IPS DF 6.9 (cell line): ENCODE measurements at regions not wholly inside any gene's neighbourhood (a gene's known extent, or its start where the extent isn't known, plus 50 kb on each side); places are given as distances from the start of the nearest gene placed in this dataset.

Experiments
- DNase-seq: peaks from one replicate; pipeline ENCODE4 v3.0.0-alpha.2; 2013; ENCODE audit warnings: low read depth, low spot score
- H3K27ac ChIP-seq: one replicate; pipeline ENCODE4 v1.5.1; 2013; ENCODE audit warnings: low read length, control low read depth
- H3K27me3 ChIP-seq: 2 replicates; pipeline ENCODE4 v1.6.1; 2013; ENCODE audit warnings: mild to moderate bottlenecking, low read length; ENCODE audit not compliant: control insufficient read depth, insufficient read depth
- H3K36me3 ChIP-seq: 2 replicates; pipeline ENCODE4 v1.6.1; 2013; ENCODE audit warnings: low read length; ENCODE audit not compliant: control insufficient read depth, insufficient read depth
- H3K4me1 ChIP-seq: 2 replicates; pipeline ENCODE4 v1.6.1; 2013; ENCODE audit warnings: low read length; ENCODE audit not compliant: control insufficient read depth, insufficient read depth
- H3K4me3 ChIP-seq: 2 replicates; pipeline ENCODE4 v1.5.1; 2013; ENCODE audit warnings: mild to moderate bottlenecking, low read length
- H3K9me3 ChIP-seq: 2 replicates; pipeline ENCODE4 v1.6.1; 2013; ENCODE audit warnings: low read length, inconsistent platforms; ENCODE audit not compliant: control insufficient read depth, insufficient read depth
- WGBS: extraction: QIAGEN DNeasy Blood & Tissue Kit; methylation state at CpG from one replicate; pipeline ENCODE4 v1.1.7; 2013; ENCODE audit warnings: mixed read lengths, missing lambda C conversion rate; ENCODE audit not compliant: insufficient read length, insufficient coverage; 5-methylcytosine and 5-hydroxymethylcytosine counted together

DNA sequence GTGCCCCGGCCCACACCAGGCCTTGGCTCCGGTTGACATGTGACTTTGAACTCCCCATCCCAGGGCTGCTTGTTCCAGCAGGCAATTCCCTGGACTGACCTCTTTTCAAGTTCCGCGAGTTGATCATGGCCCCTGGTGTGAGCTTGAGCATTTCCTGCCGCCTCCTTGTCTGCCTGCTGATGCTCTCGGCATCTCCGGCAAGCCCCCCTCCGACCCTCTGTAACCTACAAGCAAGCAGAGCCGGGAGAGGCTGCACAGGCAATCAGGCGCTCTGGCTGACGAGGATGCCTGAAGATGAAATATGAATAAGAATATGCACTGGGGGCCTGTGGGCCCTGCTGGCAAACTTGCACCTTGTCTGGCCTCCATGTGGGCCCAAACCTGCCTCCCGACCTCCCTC is 304.9 kb upstream of the MKI67 start:
- no peaks in the 10 kb centered on the region for H3K27me3 ChIP-seq
- no peak overlapping the region for H3K27ac ChIP-seq
- no peaks in the 10 kb centered on the region for H3K36me3 ChIP-seq
- WGBS: no CpG with 5 or more reads among the region's 12 CpGs
- H3K4me3 ChIP-seq: no peak overlapping the region
- DNase-seq: no peak
- no peaks in the 10 kb centered on the region for H3K9me3 ChIP-seq
- peaks cover 1% of the 10 kb centered on the region; the same call in 1 of the 2 replicates for H3K4me1 ChIP-seq

DNA sequence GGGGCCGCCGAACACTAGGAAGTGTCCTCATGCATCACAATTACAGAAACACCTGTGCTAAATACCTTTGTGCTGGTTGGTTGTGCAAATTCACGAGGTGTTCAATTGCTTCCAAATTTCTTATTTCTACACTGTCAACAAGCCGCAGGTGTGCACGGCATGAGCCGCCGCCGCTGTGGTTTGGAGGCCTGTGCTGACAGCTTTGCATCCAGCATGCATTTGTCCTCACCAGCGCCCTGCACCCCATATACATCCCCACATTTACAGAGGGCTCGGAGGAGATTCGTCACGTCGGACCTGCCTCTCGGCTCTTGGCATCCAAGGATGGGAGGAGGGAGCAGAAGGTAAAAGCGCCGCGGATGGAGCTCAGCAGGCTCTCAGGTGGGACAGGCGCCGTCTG is 305.3 kb upstream of the MKI67 start:
- no peak for DNase-seq
- H3K36me3 ChIP-seq: no peaks in the 10 kb centered on the region

GRCh38 chr10:128432011-128432410 is 305.8 kb upstream of the MKI67 start:
- Histone ChIP-seq H3K27me3 (no peaks in the 10 kb centered on the region), H3K4me1 (peaks cover 1% of the 10 kb centered on the region; the same call in 1 of the 2 replicates), H3K4me3 (no peak overlapping the region), H3K36me3 (no peaks in the 10 kb centered on the region), H3K9me3 (no peaks in the 10 kb centered on the region), H3K27ac (no peak overlapping the region)
- no CpG with 5 or more reads among the region's 7 CpGs for WGBS
- DNase-seq: no peak

More for the DNA sequence above, 305.3 kb upstream of the MKI67 start:
- H3K27ac ChIP-seq: no peak overlapping the region
- peaks cover 1% of the 10 kb centered on the region; the same call in 1 of the 2 replicates for H3K4me1 ChIP-seq
- H3K9me3 ChIP-seq: no peaks in the 10 kb centered on the region
- no peak overlapping the region for H3K4me3 ChIP-seq
- no CpG with 5 or more reads among the region's 19 CpGs for WGBS
- no peaks in the 10 kb centered on the region for H3K27me3 ChIP-seq

DNA sequence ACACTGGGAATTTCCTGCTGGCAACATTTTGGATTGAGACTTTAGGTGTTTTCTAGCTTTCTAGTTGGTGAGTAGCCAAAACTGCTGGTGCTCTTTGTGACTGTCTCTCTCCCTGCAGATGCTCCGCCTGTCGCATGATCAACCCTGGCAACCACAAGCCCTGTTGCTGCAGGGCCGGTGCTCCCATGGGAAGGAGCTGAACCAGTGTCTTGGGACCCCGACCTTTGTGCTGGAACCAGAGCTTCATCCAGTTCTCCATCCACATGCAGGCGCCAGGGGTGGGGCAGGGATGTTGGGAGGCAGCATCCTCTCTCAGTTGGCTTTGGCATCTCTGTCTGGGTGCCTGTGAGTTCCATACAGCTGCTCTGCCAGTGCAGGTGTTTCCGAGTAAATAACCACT is 306.2 kb upstream of the MKI67 start:
- no CpG with 5 or more reads among the region's 6 CpGs for WGBS
- H3K9me3 ChIP-seq: no peaks in the 10 kb centered on the region
- DNase-seq: no peak
- H3K27ac ChIP-seq: no peak overlapping the region
- no peak overlapping the region for H3K4me3 ChIP-seq
- H3K4me1 ChIP-seq: peaks cover 1% of the 10 kb centered on the region; the same call in 1 of the 2 replicates
- no peaks in the 10 kb centered on the region for H3K36me3 ChIP-seq
- no peaks in the 10 kb centered on the region for H3K27me3 ChIP-seq

GRCh38 chr10:128435811-128436210 is 309.6 kb upstream of the MKI67 start:
- DNase-seq: no peak
- H3K9me3 ChIP-seq: no peaks in the 10 kb centered on the region
- H3K27ac ChIP-seq: no peak overlapping the region
- no peaks in the 10 kb centered on the region for H3K36me3 ChIP-seq
- H3K4me1 ChIP-seq: peaks cover 1% of the 10 kb centered on the region; the same call in 1 of the 2 replicates
- no peaks in the 10 kb centered on the region for H3K27me3 ChIP-seq
- no peak overlapping the region for H3K4me3 ChIP-seq
- whole genome bisulfite sequencing: no CpG with 5 or more reads among the region's 6 CpGs

DNA sequence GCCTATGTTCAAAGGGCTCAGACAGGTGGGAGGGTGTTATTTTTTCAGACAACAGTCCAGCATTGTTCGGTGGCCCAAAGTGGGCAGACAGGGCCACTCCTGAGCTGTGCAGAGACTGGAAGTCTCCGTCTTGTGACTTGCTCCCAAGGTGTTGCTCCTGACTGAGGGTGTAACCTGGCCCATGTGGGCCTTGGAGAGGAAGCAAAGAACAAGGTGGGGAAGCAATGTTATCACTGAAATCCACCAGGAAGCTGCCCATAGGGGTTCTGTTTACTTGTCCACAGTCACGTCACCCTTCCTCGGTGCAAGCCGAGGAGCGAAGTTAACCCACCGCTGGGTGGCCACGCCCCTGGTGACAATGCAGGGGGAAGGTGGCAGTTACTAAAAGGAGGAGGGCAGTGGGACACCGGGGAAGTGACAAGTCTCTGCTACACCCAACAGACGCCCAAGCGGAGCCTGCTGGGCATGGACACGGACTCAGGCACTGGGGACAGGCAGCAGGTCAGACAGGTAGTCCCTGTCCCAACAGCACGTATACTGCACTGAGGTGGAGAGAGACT is 311.6 kb upstream of the MKI67 start:
- H3K27me3 ChIP-seq: no peaks in the 10 kb centered on the region

DNA sequence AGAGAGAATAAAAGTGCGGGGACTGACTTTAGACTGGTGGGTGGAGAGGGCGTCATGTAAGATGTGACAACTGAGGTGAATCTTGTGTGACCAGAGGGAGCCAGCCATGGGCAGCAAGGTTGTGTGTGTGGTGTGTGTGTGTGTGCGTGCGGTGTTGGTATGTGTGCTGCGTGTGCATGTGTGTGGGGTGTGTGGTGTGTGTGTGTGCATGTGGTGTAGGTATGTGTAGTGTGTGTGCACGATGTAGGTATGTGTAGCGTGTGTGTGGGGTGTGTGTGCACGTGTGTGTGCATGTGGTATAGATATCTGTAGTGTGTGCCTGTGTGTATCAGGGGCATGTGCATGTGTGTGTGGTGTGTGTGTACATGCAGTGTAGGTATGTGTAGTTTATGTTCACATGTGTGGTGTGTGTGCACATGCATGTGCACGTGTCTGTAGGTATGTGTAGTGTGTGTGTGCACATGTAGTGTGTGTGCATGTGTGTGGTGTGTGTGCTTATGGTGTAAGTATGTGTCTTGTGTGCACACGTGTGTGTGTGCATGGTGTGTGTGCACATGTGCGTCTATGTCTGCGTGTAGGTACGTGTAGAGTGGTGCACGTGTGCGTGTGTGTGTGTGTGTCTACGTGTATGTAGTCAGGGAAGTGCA is 312.3 kb upstream of the MKI67 start:
- Histone ChIP-seq H3K36me3 (no peaks in the 10 kb centered on the region), H3K27ac (no peak overlapping the region), H3K4me1 (peaks cover 1% of the 10 kb centered on the region; the same call in 1 of the 2 replicates), H3K27me3 (no peaks in the 10 kb centered on the region), H3K9me3 (no peaks in the 10 kb centered on the region), H3K4me3 (no peak overlapping the region)
- no peak for DNase-seq
- WGBS: 100% methylated on average over 2 of the region's 16 CpGs

More for the DNA sequence above, 311.6 kb upstream of the MKI67 start:
- Histone ChIP-seq H3K27ac (no peak overlapping the region), H3K36me3 (no peaks in the 10 kb centered on the region), H3K4me1 (peaks cover 1% of the 10 kb centered on the region; the same call in 1 of the 2 replicates), H3K4me3 (no peak overlapping the region), H3K9me3 (no peaks in the 10 kb centered on the region)
- no CpG with 5 or more reads among the region's 13 CpGs for WGBS
- DNase-seq: no peak

- no peaks in the 10 kb centered on the region for H3K27me3 ChIP-seq
- WGBS: no CpG with 5 or more reads among the region's 11 CpGs
- no peak overlapping the region for H3K4me3 ChIP-seq
- no peaks in the 10 kb centered on the region; the same call in 1 of the 2 replicates for H3K4me1 ChIP-seq
- no peaks in the 10 kb centered on the region for H3K9me3 ChIP-seq
- H3K27ac ChIP-seq: no peak overlapping the region
- no peak for DNase-seq
- H3K36me3 ChIP-seq: no peaks in the 10 kb centered on the region
Observed at GRCh38 chr10:128440513-128441160, 314.4 kb upstream of the MKI67 start.

DNA sequence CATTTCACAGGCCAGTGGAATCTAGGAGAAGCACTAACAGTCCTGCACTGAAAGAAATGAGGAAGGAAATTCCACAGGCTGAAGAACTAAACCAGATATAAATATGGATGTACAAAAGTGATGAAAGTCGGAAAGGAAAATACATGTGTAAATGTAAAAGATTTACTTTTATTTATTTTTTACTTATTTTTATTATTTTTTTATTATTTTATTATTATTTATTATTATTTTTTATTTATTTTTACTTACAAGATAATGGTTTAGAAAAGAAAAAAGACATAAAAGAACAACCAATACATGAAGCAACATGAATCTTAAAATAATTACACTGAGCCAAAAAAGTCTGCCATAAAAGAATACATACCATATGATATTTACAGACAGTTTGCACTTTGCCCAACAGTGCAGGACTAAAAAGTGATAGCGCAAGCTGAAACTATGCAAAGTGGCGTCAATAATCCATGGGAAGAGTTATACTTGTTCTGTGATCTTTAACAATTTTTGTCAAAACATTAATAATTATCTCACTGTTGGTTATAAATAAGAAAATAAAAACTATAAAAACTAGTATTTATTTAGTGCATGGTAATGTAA is 317.8 kb upstream of the MKI67 start:
- Histone ChIP-seq H3K36me3 (no peaks in the 10 kb centered on the region), H3K9me3 (no peaks in the 10 kb centered on the region), H3K4me1 (no peaks in the 10 kb centered on the region; the same call in 1 of the 2 replicates), H3K4me3 (no peak overlapping the region), H3K27ac (no peak overlapping the region), H3K27me3 (no peaks in the 10 kb centered on the region)
- no CpG with 5 or more reads among the region's 3 CpGs for WGBS
- no peak for DNase-seq

GRCh38 chr10:128448796-128449195 is 322.6 kb upstream of the MKI67 start:
- Histone ChIP-seq H3K27ac (no peak overlapping the region), H3K4me3 (no peak overlapping the region), H3K27me3 (no peaks in the 10 kb centered on the region), H3K9me3 (no peaks in the 10 kb centered on the region), H3K4me1 (no peaks in the 10 kb centered on the region; the same call in 1 of the 2 replicates), H3K36me3 (no peaks in the 10 kb centered on the region)
- DNase-seq: no peak
- WGBS: no CpG with 5 or more reads among the region's 5 CpGs
